ENCODE measurements at regions not wholly inside any gene's neighbourhood (a gene's known extent, or its start where the extent isn't known, plus 50 kb on each side); places are given as distances from the start of the nearest gene placed in this dataset.

GRCh38 chr14:66359500-66359899 is 126.7 kb upstream of the CCDC196 start (continued):
- peak; percentile 97 for TF ChIP-seq RAD21 (IDR thresholded peaks at IDR 0.05; ENCODE audit: insufficient read depth, low read depth, low read length)
- TF ChIP-seq JUNB (IDR thresholded peaks at IDR 0.05) = no peak
- TF ChIP-seq, protein P1, sequence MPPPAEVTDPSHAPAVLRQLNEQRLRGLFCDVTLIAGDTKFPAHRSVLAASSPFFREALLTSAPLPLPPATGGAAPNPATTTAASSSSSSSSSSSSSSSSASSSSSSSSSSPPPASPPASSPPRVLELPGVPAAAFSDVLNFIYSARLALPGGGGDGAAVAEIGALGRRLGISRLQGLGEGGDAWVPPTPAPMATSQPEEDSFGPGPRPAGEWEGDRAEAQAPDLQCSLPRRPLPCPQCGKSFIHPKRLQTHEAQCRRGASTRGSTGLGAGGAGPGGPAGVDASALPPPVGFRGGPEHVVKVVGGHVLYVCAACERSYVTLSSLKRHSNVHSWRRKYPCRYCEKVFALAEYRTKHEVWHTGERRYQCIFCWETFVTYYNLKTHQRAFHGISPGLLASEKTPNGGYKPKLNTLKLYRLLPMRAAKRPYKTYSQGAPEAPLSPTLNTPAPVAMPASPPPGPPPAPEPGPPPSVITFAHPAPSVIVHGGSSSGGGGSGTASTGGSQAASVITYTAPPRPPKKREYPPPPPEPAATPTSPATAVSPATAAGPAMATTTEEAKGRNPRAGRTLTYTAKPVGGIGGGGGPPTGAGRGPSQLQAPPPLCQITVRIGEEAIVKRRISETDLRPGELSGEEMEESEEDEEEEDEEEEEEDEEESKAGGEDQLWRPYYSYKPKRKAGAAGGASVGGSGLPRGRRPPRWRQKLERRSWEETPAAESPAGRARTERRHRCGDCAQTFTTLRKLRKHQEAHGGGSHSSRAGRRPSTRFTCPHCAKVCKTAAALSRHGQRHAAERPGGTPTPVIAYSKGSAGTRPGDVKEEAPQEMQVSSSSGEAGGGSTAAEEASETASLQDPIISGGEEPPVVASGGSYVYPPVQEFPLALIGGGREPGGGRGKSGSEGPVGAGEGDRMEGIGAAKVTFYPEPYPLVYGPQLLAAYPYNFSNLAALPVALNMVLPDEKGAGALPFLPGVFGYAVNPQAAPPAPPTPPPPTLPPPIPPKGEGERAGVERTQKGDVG (CRISPR knock-in tag; IDR thresholded peaks at IDR 0.05) = no peak
- TF ChIP-seq NR2C1 (IDR thresholded peaks at IDR 0.05) = no peak
- TF ChIP-seq MTA3 (IDR thresholded peaks at IDR 0.05; ENCODE audit: borderline replicate concordance, low read length) = no peak
- TF ChIP-seq BMI1 (IDR thresholded peaks at IDR 0.05; ENCODE audit: borderline replicate concordance) = no peak
- TF ChIP-seq RBBP5 (conservative IDR thresholded peaks at IDR 0.05) = no peak
- no peak for TF ChIP-seq ZNF592 (IDR thresholded peaks at IDR 0.05)
- no peak for TF ChIP-seq SREBF1 (IDR thresholded peaks at IDR 0.05; ENCODE audit: low read length)
- peak; percentile 22; the same call in 1 of the 2 replicates for TF ChIP-seq RUNX3 (IDR thresholded peaks at IDR 0.05; ENCODE audit: low read length)
- TF ChIP-seq SMAD5 (IDR thresholded peaks at IDR 0.05; ENCODE audit: low read depth) = no peak
- TF ChIP-seq KAT2A (conservative IDR thresholded peaks at IDR 0.05; ENCODE audit: control insufficient read depth, low read depth, low read length) = no peak
- no peak for TF ChIP-seq BCL11A (IDR thresholded peaks at IDR 0.05; ENCODE audit: low read depth, low read length)
- TF ChIP-seq BHLHE40 (IDR thresholded peaks at IDR 0.05; ENCODE audit: borderline replicate concordance in 1 of 2, low read depth in 2 of 2, low read length in 1 of 2) = no peak
- no peak for TF ChIP-seq POLR2A (IDR thresholded peaks at IDR 0.05; ENCODE audit: low read depth, low read length)
- TF ChIP-seq GATAD2B (conservative IDR thresholded peaks at IDR 0.05; ENCODE audit: low read depth) = no peak
- TF ChIP-seq, protein P2, sequence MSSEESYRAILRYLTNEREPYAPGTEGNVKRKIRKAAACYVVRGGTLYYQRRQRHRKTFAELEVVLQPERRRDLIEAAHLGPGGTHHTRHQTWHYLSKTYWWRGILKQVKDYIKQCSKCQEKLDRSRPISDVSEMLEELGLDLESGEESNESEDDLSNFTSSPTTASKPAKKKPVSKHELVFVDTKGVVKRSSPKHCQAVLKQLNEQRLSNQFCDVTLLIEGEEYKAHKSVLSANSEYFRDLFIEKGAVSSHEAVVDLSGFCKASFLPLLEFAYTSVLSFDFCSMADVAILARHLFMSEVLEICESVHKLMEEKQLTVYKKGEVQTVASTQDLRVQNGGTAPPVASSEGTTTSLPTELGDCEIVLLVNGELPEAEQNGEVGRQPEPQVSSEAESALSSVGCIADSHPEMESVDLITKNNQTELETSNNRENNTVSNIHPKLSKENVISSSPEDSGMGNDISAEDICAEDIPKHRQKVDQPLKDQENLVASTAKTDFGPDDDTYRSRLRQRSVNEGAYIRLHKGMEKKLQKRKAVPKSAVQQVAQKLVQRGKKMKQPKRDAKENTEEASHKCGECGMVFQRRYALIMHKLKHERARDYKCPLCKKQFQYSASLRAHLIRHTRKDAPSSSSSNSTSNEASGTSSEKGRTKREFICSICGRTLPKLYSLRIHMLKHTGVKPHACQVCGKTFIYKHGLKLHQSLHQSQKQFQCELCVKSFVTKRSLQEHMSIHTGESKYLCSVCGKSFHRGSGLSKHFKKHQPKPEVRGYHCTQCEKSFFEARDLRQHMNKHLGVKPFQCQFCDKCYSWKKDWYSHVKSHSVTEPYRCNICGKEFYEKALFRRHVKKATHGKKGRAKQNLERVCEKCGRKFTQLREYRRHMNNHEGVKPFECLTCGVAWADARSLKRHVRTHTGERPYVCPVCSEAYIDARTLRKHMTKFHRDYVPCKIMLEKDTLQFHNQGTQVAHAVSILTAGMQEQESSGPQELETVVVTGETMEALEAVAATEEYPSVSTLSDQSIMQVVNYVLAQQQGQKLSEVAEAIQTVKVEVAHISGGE (CRISPR knock-in tag; IDR thresholded peaks at IDR 0.05) = no peak
- TF ChIP-seq ELK1 (IDR thresholded peaks at IDR 0.05; ENCODE audit: low read depth, low read length) = no peak
- no peak for TF ChIP-seq CBX5 (IDR thresholded peaks at IDR 0.05; ENCODE audit: low read depth)
- no peak for TF ChIP-seq CREB1 (IDR thresholded peaks at IDR 0.05; ENCODE audit: low read depth)
- TF ChIP-seq NR2F1 (conservative IDR thresholded peaks at IDR 0.05) = no peak

Data from GM12878 (cell line).